ENCODE measurements at regions not wholly inside any gene's neighbourhood (a gene's known extent, or its start where the extent isn't known, plus 50 kb on each side); places are given as distances from the start of the nearest gene placed in this dataset.

DNA sequence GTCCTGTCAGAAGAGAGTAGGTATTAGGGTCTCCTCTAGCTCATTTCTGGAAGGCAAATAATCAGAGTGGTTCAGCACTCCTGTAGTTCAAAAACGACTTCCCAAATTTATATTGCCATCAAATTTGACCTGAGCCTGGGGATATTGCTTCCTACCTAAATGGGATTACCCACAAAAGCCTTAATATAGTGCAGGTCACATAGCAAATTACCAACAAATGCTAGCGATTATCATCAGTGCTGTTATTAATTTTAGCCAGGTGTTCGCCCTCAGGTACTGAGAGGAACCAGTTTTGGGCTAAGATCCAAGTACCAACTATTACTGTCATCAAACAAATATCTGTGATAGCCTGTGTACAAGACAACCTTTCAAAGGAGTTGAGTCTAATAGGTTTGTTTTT lies 661.8 kb upstream of the PTBP2 start:
- TF ChIP-seq, protein P1, sequence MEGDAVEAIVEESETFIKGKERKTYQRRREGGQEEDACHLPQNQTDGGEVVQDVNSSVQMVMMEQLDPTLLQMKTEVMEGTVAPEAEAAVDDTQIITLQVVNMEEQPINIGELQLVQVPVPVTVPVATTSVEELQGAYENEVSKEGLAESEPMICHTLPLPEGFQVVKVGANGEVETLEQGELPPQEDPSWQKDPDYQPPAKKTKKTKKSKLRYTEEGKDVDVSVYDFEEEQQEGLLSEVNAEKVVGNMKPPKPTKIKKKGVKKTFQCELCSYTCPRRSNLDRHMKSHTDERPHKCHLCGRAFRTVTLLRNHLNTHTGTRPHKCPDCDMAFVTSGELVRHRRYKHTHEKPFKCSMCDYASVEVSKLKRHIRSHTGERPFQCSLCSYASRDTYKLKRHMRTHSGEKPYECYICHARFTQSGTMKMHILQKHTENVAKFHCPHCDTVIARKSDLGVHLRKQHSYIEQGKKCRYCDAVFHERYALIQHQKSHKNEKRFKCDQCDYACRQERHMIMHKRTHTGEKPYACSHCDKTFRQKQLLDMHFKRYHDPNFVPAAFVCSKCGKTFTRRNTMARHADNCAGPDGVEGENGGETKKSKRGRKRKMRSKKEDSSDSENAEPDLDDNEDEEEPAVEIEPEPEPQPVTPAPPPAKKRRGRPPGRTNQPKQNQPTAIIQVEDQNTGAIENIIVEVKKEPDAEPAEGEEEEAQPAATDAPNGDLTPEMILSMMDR (IDR thresholded peaks at IDR 0.05), result no peak
- no peak for TF ChIP-seq POLR2A (IDR thresholded peaks at IDR 0.05)
